Karpas-422 (cell line): ENCODE measurements at regions not wholly inside any gene's neighbourhood (a gene's known extent, or its start where the extent isn't known, plus 50 kb on each side); places are given as distances from the start of the nearest gene placed in this dataset.

Experiments
- DNase-seq: peaks from one replicate; pipeline ENCODE4 v3.0.0-alpha.2; 2015
- H2AFZ ChIP-seq: fragments of 200-600 bp; sonication (generic); 2 replicates; pipeline ENCODE4 v1.6.1; 2014; ENCODE audit warnings: antibody characterized with exemption, low read length, mixed read lengths
- H3K27ac ChIP-seq: fragments of 200-600 bp; sonication (generic); 2 replicates; pipeline ENCODE4 v1.5.1; 2014; ENCODE audit warnings: mild to moderate bottlenecking, low read length, moderate library complexity
- H3K27me3 ChIP-seq: fragments of 200-600 bp; sonication (generic); 2 replicates; pipeline ENCODE4 v1.6.1; 2014; ENCODE audit warnings: low read length, mixed read lengths
- H3K36me3 ChIP-seq: fragments of 200-600 bp; sonication (generic); 2 replicates; pipeline ENCODE4 v1.6.1; 2014; ENCODE audit warnings: low read length, mixed read lengths; ENCODE audit not compliant: insufficient read depth
- H3K4me1 ChIP-seq: fragments of 200-600 bp; sonication (generic); 2 replicates; pipeline ENCODE4 v1.6.1; 2014; ENCODE audit warnings: mild to moderate bottlenecking, low read length, mixed read lengths
- H3K4me2 ChIP-seq: fragments of 200-600 bp; sonication (generic); 2 replicates; pipeline ENCODE4 v1.6.1; 2014; ENCODE audit warnings: low read length, low read depth, mild to moderate bottlenecking; ENCODE audit not compliant: poor library complexity, severe bottlenecking
- H3K4me3 ChIP-seq: fragments of 200-600 bp; sonication (generic); 2 replicates; pipeline ENCODE4 v1.5.1; 2014; ENCODE audit warnings: mild to moderate bottlenecking, antibody characterized with exemption, low read length, mixed read lengths
- H3K79me2 ChIP-seq: fragments of 200-600 bp; sonication (generic); 2 replicates; pipeline ENCODE4 v1.6.1; 2014; ENCODE audit warnings: mild to moderate bottlenecking, low read length, mixed read lengths
- H3K9ac ChIP-seq: fragments of 200-600 bp; sonication (generic); 2 replicates; pipeline ENCODE4 v1.6.0; 2014; ENCODE audit warnings: low read length
- H3K9me2 ChIP-seq: fragments of 200-600 bp; sonication (generic), shearing (Covaris generic); replicated peaks from 2 replicates; pipeline ENCODE4 v1.6.0; 2014; ENCODE audit warnings: mild to moderate bottlenecking, low read length, moderate library complexity; ENCODE audit not compliant: insufficient read depth
- H3K9me3 ChIP-seq: fragments of 300-700, 200-600 bp; sonication (generic); 2 replicates; pipeline ENCODE4 v1.6.1; 2014; ENCODE audit warnings: low read length, mixed read lengths
- H4K20me1 ChIP-seq: fragments of 200-600 bp; sonication (generic); 2 replicates; pipeline ENCODE4 v1.6.1; 2014; ENCODE audit warnings: mild to moderate bottlenecking, antibody characterized with exemption, low read length, low read depth; ENCODE audit not compliant: insufficient read depth

DNA sequence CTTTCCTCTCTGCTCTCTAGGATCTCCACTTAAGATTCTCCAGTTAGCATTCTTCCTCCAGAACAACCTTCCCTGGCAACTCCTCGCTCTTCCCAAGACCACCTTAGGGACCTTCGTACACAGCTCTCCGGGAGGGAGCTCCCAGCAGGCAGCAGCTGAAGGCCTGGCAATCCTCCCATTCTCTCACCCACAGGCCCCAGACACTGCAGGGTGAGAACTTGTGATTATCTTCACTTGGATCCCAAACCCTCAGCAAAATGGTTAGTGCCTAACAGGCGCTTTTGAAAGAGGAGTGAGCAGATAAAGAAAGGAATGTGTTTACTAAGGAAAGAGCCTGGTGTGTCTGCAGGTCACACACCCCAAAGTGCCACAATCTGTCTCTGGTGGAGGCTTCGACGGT, 83.8 kb upstream of the SNTG2 start:
- Histone ChIP-seq H3K9me2 (no peaks in the 10 kb centered on the region), H3K4me3 (no peak overlapping the region), H3K9ac (no peak overlapping the region), H3K4me1 (peaks cover 6% of the 10 kb centered on the region), H2AFZ (no peak overlapping the region), H3K4me2 (no peak overlapping the region), H3K27ac (no peak overlapping the region), H3K9me3 (no peaks in the 10 kb centered on the region), H4K20me1 (no peaks in the 10 kb centered on the region), H3K79me2 (no peaks in the 10 kb centered on the region), H3K27me3 (no peaks in the 10 kb centered on the region), H3K36me3 (no peaks in the 10 kb centered on the region)
- DNase-seq: no peak

DNA sequence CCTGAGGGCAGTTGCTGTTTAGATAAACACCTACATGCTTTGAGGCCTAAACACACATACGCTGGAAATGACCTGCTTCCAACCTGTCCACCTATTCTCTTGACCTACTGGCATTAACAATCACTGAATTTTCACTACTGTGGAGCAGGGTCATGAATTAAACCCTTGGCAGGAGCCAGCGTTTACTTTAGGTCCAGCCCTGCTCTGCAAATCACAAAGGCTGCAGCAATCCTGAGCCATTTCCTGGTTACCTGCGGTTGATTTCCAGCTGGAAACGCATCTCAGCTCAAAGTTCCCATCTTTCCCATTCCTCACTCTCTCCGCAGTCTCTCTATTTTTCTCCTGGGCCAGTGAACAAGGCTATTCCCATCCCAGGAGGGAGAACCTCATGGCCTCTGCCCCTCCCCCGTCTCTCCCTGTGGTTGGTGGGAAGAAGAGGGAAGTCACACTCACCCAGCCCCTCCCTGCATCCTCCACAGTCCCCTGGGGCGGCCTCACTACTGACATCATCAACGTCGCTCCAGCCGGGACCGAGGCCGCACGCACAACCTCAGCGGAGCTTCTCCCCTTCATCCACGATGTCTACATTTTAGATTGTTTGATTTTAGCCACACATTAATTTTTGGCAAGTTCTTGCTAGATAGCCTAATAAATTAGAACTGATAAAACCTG, 84.5 kb upstream of the SNTG2 start:
- no peak overlapping the region for H3K4me2 ChIP-seq
- DNase-seq: no peak

DNA sequence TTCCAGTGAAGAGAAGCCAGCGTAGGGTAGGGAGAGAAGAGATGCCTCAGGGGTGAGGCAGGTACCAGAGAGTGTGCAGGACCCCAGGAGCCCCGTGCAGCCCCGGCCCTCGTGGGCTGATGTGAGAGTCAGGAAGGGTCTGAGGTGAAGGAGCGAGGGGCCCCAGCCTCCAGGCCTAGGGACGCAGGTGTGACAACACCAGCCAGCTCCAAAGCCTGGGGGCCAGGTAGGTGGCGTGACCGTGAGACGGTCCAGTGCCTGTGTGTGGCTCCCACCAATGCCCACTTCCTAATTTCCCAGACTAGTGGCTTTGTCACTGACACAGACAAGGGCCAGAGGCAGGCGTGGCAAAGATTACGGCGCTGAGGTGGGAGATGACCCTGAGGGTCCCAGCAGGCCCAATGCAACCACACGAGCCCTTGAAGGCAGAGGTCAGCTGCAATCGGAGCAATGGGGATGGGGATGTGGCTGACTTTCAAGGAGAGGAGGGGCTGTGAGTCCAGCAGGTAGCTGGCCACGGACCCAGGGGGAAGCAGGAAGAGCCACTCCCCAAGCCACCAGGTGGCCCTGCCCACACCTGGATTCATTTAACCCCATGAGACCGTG, 86.0 kb upstream of the SNTG2 start:
- Histone ChIP-seq H3K27ac (no peak overlapping the region), H3K9ac (no peak overlapping the region), H3K4me1 (no peaks in the 10 kb centered on the region; the same call in 1 of the 2 replicates), H3K9me3 (no peaks in the 10 kb centered on the region), H2AFZ (no peak overlapping the region), H3K9me2 (no peaks in the 10 kb centered on the region), H3K36me3 (no peaks in the 10 kb centered on the region), H3K4me3 (no peak overlapping the region), H3K27me3 (no peaks in the 10 kb centered on the region), H3K79me2 (no peaks in the 10 kb centered on the region), H4K20me1 (no peaks in the 10 kb centered on the region), H3K4me2 (no peak overlapping the region)
- no peak for DNase-seq

More for the DNA sequence above, 84.5 kb upstream of the SNTG2 start:
- H3K27ac ChIP-seq: no peak overlapping the region
- H3K4me1 ChIP-seq: peaks cover 6% of the 10 kb centered on the region
- H3K4me3 ChIP-seq: no peak overlapping the region
- H2AFZ ChIP-seq: no peak overlapping the region
- no peaks in the 10 kb centered on the region for H3K9me3 ChIP-seq
- no peaks in the 10 kb centered on the region for H3K27me3 ChIP-seq
- no peak overlapping the region for H3K9ac ChIP-seq
- no peaks in the 10 kb centered on the region for H3K79me2 ChIP-seq
- no peaks in the 10 kb centered on the region for H3K9me2 ChIP-seq
- H3K36me3 ChIP-seq: no peaks in the 10 kb centered on the region
- no peaks in the 10 kb centered on the region for H4K20me1 ChIP-seq

DNA sequence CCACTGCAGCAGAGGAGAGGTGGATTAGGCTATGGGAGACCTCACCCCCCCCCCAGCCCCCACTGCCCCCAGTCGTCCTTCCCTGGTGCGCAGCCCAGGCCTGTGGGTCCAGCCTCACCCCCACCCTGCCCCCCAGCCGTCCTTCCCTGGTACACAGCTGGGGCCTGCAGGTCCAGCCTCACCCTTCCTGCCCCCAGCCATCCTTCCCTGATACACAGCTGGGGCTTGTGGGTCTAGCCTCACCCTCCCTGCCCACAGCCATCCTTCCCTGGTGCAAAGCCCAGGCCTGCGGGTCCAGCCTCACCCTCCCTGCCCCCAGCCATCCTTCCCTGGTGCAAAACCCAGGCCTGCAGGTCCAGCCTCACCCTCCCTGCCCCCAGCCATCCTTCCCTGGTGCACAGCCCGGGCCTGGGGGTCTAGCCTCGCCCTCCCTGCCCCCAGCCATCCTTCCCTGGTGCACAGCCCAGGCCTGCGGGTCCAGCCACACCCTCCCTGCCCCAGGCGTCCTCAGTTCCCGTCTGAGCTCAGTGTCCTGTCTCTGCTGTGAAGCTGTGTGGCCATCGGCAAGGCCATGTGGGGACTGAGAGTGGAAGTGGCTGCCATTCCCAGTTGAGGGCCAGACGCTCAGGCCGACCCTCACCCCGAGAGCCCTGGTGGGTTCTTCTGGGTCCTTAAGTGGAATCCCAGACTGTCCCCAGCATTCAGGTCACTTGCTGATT, 86.8 kb upstream of the SNTG2 start:
- no peak for DNase-seq
- H3K9me2 ChIP-seq: no peaks in the 10 kb centered on the region
- H3K4me3 ChIP-seq: no peak overlapping the region
- H3K27me3 ChIP-seq: no peaks in the 10 kb centered on the region
- no peak overlapping the region for H3K9ac ChIP-seq
- H3K36me3 ChIP-seq: no peaks in the 10 kb centered on the region
- no peak overlapping the region for H2AFZ ChIP-seq
- no peaks in the 10 kb centered on the region for H3K4me1 ChIP-seq
- no peaks in the 10 kb centered on the region for H4K20me1 ChIP-seq
- H3K9me3 ChIP-seq: no peaks in the 10 kb centered on the region
- H3K4me2 ChIP-seq: no peak overlapping the region
- no peaks in the 10 kb centered on the region for H3K79me2 ChIP-seq
- H3K27ac ChIP-seq: no peak overlapping the region

- H3K9ac ChIP-seq: no peak overlapping the region
- no peaks in the 10 kb centered on the region for H3K9me3 ChIP-seq
- no peak for DNase-seq
- H4K20me1 ChIP-seq: no peaks in the 10 kb centered on the region
- no peaks in the 10 kb centered on the region for H3K9me2 ChIP-seq
- no peak overlapping the region for H3K4me2 ChIP-seq
- no peaks in the 10 kb centered on the region for H3K36me3 ChIP-seq
- no peak overlapping the region for H3K27ac ChIP-seq
- no peak overlapping the region for H3K4me3 ChIP-seq
- H3K4me1 ChIP-seq: no peaks in the 10 kb centered on the region
- H3K27me3 ChIP-seq: no peaks in the 10 kb centered on the region
- H2AFZ ChIP-seq: no peak overlapping the region
- H3K79me2 ChIP-seq: no peaks in the 10 kb centered on the region
Observed at GRCh38 chr2:862731-863466, 87.8 kb upstream of the SNTG2 start.

DNA sequence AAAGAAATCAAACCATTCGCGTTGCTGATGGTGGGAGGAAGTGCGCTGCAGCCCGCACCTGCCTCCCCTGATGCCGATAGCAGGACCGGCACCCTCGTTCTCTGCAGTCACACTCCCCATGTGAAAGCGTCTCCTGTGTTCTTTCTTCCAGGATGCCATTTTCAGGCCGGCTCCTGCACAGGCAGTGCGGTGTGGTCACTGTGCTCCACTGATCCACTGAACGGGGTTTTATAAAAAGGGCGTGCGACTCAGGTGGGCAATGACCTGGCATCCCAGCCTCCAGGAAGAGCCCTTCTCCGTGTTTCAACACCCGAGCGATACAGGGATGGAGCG, 88.3 kb upstream of the SNTG2 start:
- H3K36me3 ChIP-seq: no peaks in the 10 kb centered on the region
- no peak overlapping the region for H3K4me3 ChIP-seq
- no peaks in the 10 kb centered on the region for H3K9me2 ChIP-seq
- no peaks in the 10 kb centered on the region for H4K20me1 ChIP-seq
- no peak overlapping the region for H2AFZ ChIP-seq
- no peaks in the 10 kb centered on the region for H3K79me2 ChIP-seq
- H3K4me2 ChIP-seq: no peak overlapping the region
- no peak for DNase-seq
- no peak overlapping the region for H3K27ac ChIP-seq
- no peaks in the 10 kb centered on the region for H3K27me3 ChIP-seq
- H3K4me1 ChIP-seq: no peaks in the 10 kb centered on the region
- no peaks in the 10 kb centered on the region for H3K9me3 ChIP-seq
- no peak overlapping the region for H3K9ac ChIP-seq

- Histone ChIP-seq H3K4me2 (no peak overlapping the region), H3K79me2 (no peaks in the 10 kb centered on the region), H2AFZ (no peak overlapping the region), H4K20me1 (no peaks in the 10 kb centered on the region), H3K4me1 (no peaks in the 10 kb centered on the region), H3K9ac (no peak overlapping the region), H3K36me3 (no peaks in the 10 kb centered on the region), H3K9me2 (no peaks in the 10 kb centered on the region), H3K27me3 (no peaks in the 10 kb centered on the region), H3K4me3 (no peak overlapping the region), H3K27ac (no peak overlapping the region), H3K9me3 (no peaks in the 10 kb centered on the region)
- DNase-seq: no peak
Observed at GRCh38 chr2:861655-862354, 88.8 kb upstream of the SNTG2 start.
